ENCODE measurements at regions not wholly inside any gene's neighbourhood (a gene's known extent, or its start where the extent isn't known, plus 50 kb on each side); places are given as distances from the start of the nearest gene placed in this dataset.

DNA sequence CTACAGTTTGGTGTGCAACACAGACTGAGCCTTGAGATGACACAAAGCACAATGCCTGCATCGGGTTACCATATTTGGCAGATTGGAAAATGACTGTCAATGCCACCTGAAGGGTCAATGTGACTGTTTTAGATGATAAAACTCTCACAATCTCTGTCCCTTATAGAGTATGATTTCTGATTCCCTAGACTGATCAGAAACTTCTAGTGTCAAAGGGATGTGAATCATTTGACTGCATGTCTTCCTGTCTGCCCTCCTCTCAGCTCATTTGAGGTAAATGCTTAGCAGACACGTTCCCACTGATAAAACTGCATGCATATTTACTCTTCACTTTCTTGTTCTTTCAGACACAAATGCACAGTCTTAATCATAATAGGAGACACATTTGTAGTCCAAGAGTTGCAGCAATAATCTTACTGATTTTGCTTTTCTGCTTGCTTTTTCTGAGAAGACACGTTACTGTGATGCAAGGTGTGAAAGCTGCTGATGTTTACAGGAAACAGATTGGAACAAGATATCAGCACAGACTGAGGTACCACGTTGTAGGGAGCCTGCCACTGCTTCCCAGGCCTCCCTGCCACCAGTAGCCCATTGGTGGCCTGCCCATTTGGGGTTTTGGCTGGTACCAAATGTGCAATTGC lies 77.8 kb downstream of the GCNT4 start:
- Histone ChIP-seq H3K79me2 (ENCODE audit: low read length) (no peaks in the 10 kb centered on the region), H3K4me1 (ENCODE audit: insufficient read depth, low read length) (no peaks in the 10 kb centered on the region), H3K27me3 (ENCODE audit: low read length) (no peaks in the 10 kb centered on the region), H2AFZ (ENCODE audit: low read length) (no peak overlapping the region), H3K9me3 (ENCODE audit: low read length) (no peaks in the 10 kb centered on the region), H3K9me2 (replicated peaks; ENCODE audit: low read length) (no peaks in the 10 kb centered on the region), H3K4me3 (ENCODE audit: low read length) (no peak overlapping the region), H3K4me2 (ENCODE audit: low read length) (no peak overlapping the region), H3K27ac (ENCODE audit: low read length) (no peak overlapping the region), H4K20me1 (ENCODE audit: low read length) (no peaks in the 10 kb centered on the region), H3F3A (ENCODE audit: low read length, unreplicated experiment) (no peaks in the 10 kb centered on the region), H3K9ac (ENCODE audit: low read length) (no peak overlapping the region), H3K36me3 (ENCODE audit: low read depth, low read length) (no peaks in the 10 kb centered on the region)
- ChIA-PET CTCF (no interaction called here), POLR2A (ENCODE audit: unreplicated experiment) (no interaction called here)
- TF ChIP-seq CTCF (conservative IDR thresholded peaks at IDR 0.05; ENCODE audit: low read depth, low read length) (no peak), EZH2 (IDR thresholded peaks at IDR 0.05; ENCODE audit: low read length, unreplicated experiment) (no peak), EZH2phosphoT487 (IDR thresholded peaks at IDR 0.05; ENCODE audit: borderline replicate concordance, low read length) (no peak)
- DNase-seq (no peak), ATAC-seq (no peak)
- intact Hi-C loops (cut with micrococcal nuclease) = no loop called here
- BruUV-seq (replicated peaks) = no TSS peak

DNA sequence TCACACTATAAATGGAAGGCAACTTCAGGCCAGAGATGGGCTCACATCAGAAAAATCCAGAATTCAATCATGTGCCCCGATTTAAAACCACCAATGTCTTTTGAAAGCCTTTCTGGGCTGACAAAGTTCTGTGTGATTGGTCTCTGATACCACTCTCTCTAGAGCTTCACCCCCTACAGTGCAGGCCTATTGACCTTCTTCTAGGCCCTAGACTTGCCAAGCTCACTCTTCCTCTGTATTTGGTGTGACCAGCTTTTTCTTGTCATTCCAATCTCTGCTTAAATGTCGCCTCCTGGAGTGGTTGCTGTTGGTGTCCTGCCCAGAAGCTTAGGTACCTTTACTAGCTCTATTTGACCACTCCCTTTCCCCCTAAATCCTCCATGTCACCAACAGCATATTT lies 78.7 kb downstream of the GCNT4 start:
- POLR2A ChIA-PET (ENCODE audit: unreplicated experiment) = no interaction called here

More for the DNA sequence above, 78.7 kb downstream of the GCNT4 start:
- no peak overlapping the region for H3K9ac ChIP-seq (ENCODE audit: low read length)
- H3K9me3 ChIP-seq (ENCODE audit: low read length) = no peaks in the 10 kb centered on the region
- BruUV-seq (replicated peaks) = no TSS peak
- TF ChIP-seq EZH2phosphoT487 (IDR thresholded peaks at IDR 0.05; ENCODE audit: borderline replicate concordance, low read length) (no peak), EZH2 (IDR thresholded peaks at IDR 0.05; ENCODE audit: low read length, unreplicated experiment) (no peak), CTCF (conservative IDR thresholded peaks at IDR 0.05; ENCODE audit: low read depth, low read length) (no peak)
- no peak overlapping the region for H3K27ac ChIP-seq (ENCODE audit: low read length)
- ATAC-seq (no peak), DNase-seq (no peak)
- intact Hi-C loops (cut with micrococcal nuclease) = no loop called here
- H3K4me3 ChIP-seq (ENCODE audit: low read length) = no peak overlapping the region
- no peaks in the 10 kb centered on the region for H3K36me3 ChIP-seq (ENCODE audit: low read depth, low read length)
- H3K4me1 ChIP-seq (ENCODE audit: insufficient read depth, low read length) = no peaks in the 10 kb centered on the region
- CTCF ChIA-PET = no interaction called here
- no peaks in the 10 kb centered on the region for H3K79me2 ChIP-seq (ENCODE audit: low read length)
- H3K9me2 ChIP-seq (replicated peaks; ENCODE audit: low read length) = no peaks in the 10 kb centered on the region
- no peaks in the 10 kb centered on the region for H3K27me3 ChIP-seq (ENCODE audit: low read length)
- H3K4me2 ChIP-seq (ENCODE audit: low read length) = no peak overlapping the region
- H3F3A ChIP-seq (ENCODE audit: low read length, unreplicated experiment) = no peaks in the 10 kb centered on the region
- no peaks in the 10 kb centered on the region for H4K20me1 ChIP-seq (ENCODE audit: low read length)
- H2AFZ ChIP-seq (ENCODE audit: low read length) = no peak overlapping the region

Measured in PC-3 (cell line).